ENCODE measurements at regions not wholly inside any gene's neighbourhood (a gene's known extent, or its start where the extent isn't known, plus 50 kb on each side); places are given as distances from the start of the nearest gene placed in this dataset.

GRCh38 chr2:63665846-63666475 is 77.2 kb downstream of the MDH1 start:
- no peak for TF ChIP-seq CTCF (IDR thresholded peaks at IDR 0.05)
- ATAC-seq (ENCODE audit: low FRiP score) = no peak
- no peak for DNase-seq (ENCODE audit: low spot score)

DNA sequence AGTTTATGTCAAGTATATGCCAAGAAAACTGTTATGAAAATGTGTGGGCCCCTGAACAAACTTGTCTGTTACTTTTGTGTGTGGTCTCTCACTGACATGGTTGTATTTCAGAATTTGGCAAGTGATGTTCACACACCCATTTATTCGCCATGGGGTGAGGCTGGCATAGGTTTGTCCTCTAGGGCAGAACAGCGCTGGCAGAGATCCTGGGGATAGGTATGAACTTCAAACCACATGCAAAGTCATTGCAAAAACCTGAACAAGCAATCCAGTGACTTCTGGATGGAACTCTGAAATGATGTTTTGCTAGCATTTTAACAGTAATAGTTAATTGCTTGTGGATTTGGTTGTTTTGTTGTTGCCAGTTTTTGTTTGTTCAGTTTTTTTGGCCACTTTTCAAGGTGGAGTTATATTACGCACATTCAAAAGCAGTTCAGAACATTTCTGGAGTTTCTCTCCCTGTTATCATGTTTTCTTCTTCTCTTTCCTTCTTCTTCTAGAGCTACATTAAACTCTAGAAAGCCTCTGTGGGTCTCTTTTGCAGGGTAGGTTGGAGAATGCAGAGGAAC is 78.5 kb downstream of the MDH1 start:
- ATAC-seq (ENCODE audit: low FRiP score) = no peak
- DNase-seq (ENCODE audit: low spot score) = no peak
- TF ChIP-seq CTCF (IDR thresholded peaks at IDR 0.05) = no peak

DNA sequence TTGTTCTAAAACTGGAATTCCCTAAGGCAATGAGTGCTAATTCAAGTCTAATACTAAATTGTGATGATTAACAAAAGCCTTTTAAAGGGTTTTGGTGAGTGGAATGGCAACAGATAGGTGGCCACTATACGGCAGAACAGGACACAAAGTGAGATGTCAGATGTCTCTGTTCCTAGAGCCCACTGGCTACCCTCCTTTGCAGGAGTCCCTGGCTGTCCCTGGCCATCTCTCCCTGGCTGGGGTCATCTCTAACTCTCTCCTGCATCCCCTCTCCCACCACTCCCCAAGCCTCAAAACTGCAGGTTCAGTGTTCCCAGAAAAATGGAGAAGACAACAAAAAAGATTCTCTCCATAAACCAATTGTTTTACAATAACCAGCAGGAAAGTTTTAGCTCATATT is 79.2 kb downstream of the MDH1 start:
- ATAC-seq (ENCODE audit: low FRiP score) (no peak), DNase-seq (ENCODE audit: low spot score) (no peak)
- TF ChIP-seq CTCF (IDR thresholded peaks at IDR 0.05) = no peak

- no peak for DNase-seq (ENCODE audit: low spot score)
- ATAC-seq (ENCODE audit: low FRiP score) = no peak
- no peak for TF ChIP-seq CTCF (IDR thresholded peaks at IDR 0.05)
Measured at GRCh38 chr2:63668466-63668865, 79.7 kb downstream of the MDH1 start.

DNA sequence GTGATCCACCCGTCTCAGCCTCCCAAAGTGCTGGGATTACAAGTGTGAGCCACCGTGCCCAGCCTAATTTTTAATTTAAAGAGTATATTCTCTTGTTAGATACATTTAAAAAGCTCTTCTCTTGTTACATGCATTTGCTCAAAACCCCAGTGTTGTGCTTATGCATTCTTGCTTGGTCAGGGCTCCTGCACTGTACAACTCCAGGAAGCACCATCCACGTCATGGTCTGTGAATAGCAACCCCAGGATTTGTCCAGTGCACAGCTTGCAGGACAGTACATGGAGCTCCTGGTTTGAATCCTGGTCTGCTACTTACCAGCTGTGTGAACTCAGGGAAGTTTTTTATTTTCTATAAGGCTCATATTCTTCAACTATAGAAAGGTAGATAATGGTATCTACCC is 80.8 kb downstream of the MDH1 start:
- TF ChIP-seq CTCF (IDR thresholded peaks at IDR 0.05) = no peak
- no peak for DNase-seq (ENCODE audit: low spot score)

GRCh38 chr2:63673865-63674533 is 85.2 kb downstream of the MDH1 start:
- DNase-seq (ENCODE audit: low spot score) = no peak
- no peak for ATAC-seq (ENCODE audit: low FRiP score)
- TF ChIP-seq CTCF (IDR thresholded peaks at IDR 0.05) = no peak

More for the DNA sequence above, 80.8 kb downstream of the MDH1 start:
- ATAC-seq (ENCODE audit: low FRiP score) = no peak

GRCh38 chr2:63675026-63675425 is 86.3 kb downstream of the MDH1 start:
- ATAC-seq (ENCODE audit: low FRiP score) = no peak
- DNase-seq (ENCODE audit: low spot score) = no peak
- no peak for TF ChIP-seq CTCF (IDR thresholded peaks at IDR 0.05)

Data from omental fat pad (tissue), 3 donors.